Smooth muscle cell of the brain vasculature (primary cell): ENCODE measurements at regions not wholly inside any gene's neighbourhood (a gene's known extent, or its start where the extent isn't known, plus 50 kb on each side); places are given as distances from the start of the nearest gene placed in this dataset.

Source experiments
- DNase-seq: peaks from one replicate; pipeline ENCODE4 v3.0.0-alpha.2; 2012; ENCODE audit warnings: low read depth, low spot score

GRCh38 chr2:161104054-161104553 lies 56.1 kb upstream of the TANK start:
- no peak for DNase-seq

- DNase-seq = no peak
Measured at GRCh38 chr2:161107265-161107664, 53.0 kb upstream of the TANK start.
